ENCODE measurements at regions not wholly inside any gene's neighbourhood (a gene's known extent, or its start where the extent isn't known, plus 50 kb on each side); places are given as distances from the start of the nearest gene placed in this dataset.

DNA sequence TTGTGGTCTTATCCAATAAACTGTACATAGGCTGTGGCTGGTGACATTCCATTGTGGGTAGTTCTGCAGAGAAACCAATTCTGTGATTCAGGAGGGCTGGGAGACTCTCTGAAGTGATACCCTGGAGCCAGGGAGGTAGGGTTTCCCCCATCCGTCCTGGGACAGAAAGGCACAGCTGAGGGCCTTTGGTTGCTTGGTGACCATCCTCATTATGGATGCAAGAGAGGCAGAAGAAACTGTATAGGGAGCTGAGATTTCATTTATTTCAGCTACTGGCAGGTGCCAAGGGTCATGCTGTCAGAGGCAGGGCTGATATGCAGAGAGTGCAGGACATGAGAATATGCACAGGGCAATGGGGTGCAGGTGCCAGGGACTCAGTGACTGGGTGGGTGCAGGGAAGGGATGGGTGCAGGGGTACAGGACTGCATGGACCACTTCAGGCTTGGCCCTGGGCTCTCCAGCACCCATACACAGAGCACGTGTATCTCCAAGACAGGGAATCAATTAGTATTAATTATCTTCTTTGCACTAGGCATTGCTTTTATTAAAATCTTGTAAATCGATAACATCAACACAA, 236.5 kb downstream of the ICE1 start:
- no peak for DNase-seq

DNA sequence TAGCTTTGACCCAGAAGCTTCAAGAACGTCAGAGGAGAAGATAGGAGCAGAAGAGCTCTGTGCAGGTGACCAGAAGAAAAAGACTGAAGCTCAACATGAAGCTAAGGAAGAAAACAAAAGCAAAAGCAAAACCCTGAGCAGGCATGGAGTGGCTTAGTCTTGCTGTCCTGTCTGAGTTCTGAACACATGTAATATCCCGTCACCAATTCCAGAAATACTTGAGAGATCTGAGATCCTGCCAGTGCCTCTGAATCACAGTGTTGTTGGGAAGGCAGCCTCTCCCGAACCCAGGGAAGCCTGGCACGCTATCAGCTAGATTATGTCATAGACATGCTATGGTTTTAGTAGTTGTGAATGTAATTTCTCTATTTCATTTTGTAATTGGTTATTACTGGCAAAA, 235.7 kb downstream of the ICE1 start:
- DNase-seq: no peak

DNA sequence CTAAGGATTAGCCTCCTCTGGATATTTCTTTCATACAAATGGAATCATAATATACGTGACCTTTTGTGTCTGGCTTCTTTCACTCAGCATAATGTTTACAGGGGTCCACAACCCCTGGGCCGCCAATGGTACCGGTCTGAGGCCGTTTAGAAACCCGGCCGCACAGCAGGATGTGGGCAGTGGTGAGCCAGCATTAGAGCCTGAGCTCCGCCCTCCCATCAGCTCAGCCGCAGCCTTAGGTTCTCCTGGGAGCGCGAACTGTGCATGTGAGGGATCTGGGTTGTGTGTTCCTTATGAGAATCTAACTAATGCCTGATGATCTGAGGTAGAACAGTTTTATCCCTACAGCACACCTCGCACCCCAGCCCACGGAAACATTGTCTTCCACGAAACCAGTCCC, 229.7 kb downstream of the ICE1 start:
- DNase-seq: no peak

DNA sequence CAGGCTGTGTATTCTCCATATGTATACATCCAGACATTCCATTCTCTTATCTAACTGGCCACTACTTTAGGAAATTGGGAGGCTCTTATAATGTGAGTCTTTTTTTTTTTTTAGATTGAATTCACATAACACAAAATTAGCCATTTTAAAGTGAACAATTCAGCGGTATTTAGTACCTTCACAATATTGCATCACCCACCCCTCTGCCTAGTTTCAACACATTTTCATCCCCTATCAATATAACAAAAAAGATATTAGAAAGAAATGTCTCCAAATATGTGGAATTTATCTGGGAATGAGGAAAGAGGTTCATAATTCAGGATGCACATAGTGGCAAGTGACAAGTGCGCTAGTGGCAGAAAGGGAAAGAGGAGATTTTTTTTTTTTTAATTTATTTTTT, 228.5 kb downstream of the ICE1 start:
- DNase-seq: no peak

DNA sequence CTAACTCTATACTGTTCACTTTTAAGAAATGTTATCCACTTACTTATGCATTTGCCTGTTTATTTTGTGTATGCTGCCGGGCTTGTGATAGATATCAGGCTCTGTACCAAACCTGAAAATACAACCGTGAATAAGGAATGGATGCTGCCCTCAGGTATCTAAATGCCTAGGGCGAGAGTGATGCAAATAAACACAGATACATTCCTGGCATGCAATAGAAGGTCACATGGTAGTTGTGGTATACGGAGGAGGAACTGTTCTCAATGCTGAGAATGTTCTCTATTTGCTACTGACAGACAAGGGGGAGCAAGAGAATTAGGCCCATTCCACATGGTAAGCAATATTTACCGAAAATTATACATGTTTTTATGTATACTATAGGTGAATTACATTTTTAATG, 227.8 kb downstream of the ICE1 start:
- DNase-seq: no peak

DNA sequence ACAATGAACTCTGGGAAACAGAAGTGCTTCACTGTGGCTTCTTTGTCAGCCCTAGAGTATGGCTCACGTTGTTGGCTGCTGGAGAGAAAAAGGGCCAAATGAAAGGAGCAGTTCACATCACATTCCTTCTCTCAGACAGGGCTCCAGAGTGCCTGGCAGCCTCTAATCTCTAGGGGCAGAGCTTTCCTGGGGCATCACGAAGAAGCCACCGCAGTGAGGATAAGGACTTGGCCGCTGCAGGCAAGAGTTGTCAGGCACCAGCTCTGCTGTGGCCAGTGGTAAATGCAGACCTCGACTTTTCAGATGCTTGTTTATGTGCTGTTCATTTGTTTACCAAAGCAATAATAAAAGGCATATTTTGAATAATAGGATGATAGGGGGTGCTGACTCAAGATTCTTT, 227.2 kb downstream of the ICE1 start:
- no peak for DNase-seq

DNA sequence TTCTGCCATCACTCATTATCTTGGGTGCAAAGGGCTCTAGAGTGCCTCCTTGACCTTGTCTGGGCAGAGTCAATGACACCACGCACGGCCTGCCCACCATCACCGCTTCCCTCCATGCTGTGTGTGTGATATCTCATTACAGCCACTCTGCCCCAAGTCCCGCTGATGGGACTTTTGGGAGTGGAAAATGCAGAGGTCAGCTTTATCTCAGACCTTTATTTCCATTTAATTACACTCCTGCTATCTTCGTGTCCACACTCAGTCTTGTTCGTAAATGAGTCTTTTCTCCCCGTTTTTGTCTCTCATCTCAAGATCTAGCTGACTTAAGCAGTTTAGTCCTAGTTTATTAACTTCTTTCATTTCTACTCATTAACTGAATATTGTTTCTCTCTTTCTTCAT, 226.2 kb downstream of the ICE1 start:
- DNase-seq: no peak

DNA sequence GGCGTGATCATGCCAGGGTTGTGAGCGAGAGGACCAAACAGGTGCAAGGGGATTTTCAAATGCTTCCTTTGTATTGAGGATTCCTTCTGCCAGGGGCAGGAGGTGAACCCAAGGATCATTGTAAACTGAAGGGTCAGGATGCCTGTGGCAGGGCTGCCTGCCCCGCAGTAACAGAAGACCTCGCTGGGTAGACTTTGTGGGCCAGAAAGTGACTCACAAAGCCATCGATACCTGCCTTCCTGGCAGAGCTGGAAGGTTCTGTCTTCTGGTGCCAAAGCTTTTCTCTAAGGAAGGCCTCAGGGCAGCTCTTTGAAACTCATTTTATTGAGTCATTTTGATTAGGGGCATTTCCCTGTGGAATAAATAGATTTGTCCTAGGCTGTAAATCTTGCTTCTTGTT, 223.4 kb downstream of the ICE1 start:
- no peak for DNase-seq

DNA sequence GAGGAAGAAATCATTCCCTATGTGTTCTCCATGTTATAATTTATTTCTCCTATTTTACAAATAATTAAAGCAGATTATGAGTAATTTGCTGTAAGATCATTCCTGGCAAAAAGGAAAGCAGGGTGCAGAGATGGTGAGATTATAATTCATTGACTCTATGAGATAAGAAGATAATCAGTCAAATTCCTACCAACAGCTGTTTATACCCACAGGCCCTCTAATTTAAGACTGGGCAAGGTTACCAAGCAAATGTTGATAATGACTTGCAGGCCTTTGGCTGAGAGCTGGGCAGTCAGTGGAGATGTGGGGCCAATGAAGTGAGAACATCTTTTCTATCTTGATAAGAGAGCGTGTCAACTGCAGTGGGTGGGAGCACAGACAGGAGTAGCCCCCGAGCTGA, 222.7 kb downstream of the ICE1 start:
- no peak for DNase-seq

DNA sequence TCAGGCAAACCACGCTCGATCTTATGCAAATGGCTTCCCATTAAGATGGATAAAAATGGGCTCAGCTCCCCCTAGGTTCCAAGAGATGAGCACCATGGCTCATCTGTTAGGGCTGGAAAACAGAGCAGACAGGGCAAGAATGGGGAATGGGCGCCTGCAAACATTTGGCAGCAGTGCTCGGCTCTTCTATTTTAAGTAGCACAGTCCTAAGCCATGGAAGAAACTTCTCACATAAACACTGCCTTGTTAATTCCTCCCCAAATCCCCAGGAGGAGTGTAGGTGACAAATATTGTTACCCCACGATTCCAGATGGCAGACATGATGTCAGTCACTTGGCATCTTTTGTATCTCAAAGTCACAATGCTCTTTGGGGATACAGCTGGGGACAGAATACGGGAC, 221.8 kb downstream of the ICE1 start:
- no peak for DNase-seq

DNA sequence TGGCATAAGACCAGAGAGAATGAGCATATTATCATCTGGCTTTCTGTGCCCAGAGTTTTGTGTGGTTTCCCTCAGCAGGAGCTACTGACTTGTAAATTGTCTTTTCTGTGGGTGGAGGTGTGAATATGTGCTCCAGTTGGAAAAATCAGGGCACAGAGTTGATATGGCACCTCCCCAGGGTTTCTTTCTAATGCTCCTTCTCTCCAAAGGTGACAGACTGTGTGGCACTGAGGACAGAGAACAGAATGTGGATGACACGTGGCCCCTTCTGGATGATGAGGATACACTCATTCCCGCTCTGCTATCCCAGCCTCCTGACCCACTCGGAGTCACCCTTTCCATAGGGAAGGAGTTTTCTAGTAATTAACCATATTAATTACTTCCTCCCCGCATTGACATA, 221.0 kb downstream of the ICE1 start:
- DNase-seq: no peak

DNA sequence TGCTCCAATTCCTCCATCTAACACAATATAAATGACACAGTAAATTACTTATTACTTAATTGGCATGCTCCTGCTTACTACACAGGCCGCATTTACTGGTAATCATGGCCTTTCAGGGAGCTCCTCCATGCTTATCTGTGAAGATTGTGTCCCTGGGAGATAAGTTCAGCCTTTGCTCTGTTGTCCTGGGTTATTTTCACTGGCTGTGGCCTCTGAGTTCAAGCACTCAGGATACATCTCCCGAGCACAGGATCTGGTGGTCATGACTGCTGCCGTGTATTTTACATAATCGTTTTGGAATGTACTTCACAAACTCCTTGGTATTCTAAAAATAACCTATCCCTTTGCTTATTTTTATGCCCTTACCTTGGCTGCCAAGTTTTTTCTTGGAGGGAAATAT, 215.7 kb downstream of the ICE1 start:
- DNase-seq: no peak

DNA sequence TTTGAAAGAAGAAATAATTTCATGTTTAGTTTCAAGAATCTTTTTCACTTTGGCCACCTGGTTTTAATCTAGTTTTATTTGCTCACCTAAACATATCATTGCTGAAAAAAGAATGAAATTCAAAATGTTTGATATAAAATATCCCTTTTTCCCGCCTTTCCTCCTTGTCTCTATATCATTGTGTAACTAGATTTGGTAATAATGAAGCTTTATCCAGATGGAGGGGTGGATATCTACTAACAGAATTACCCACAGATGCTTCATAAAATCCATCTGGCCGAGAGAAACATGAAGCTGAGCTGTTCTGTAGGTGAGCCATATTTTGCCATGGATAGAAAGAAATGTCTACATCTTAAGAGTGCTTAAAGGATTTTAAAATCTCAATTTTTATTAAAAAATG, 214.7 kb downstream of the ICE1 start:
- no peak for DNase-seq

DNA sequence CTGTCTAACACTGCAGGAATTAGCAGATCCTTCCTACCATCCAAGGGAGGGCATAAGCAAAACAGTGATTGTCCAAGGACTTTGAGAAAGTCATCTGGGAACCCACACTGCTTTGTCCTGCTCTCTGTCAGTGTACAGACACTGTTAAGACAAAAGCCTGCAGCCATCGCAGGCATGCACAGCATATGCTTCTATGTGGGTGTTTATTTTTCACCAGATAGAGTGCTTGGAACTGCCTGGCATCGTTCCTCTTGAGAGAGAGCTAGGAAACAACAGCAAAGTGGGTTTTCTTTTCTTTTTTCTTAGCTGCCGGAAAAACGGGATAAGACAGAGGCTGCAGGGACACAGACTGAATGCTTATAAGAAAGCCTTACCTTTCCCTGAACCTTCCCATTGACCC, 212.3 kb downstream of the ICE1 start:
- DNase-seq: no peak

DNA sequence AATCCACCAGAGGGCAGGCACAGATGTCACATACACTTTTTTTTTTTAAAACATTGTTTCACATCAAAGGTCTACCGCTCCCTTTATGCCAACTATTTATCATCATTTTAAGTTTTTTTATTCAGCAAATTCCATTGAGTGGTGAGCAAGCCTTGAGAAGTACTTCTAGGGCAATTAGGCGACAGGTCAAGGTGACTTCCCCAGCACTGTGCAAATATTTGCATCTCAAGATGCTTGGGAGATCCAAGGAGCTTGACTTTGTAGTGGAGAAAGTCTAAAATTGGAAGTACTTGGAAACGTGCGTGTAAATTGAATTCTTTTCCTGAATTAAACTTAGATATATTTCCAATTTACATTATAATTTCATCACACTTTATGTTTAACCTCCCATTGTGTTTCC, 211.1 kb downstream of the ICE1 start:
- DNase-seq: no peak

DNA sequence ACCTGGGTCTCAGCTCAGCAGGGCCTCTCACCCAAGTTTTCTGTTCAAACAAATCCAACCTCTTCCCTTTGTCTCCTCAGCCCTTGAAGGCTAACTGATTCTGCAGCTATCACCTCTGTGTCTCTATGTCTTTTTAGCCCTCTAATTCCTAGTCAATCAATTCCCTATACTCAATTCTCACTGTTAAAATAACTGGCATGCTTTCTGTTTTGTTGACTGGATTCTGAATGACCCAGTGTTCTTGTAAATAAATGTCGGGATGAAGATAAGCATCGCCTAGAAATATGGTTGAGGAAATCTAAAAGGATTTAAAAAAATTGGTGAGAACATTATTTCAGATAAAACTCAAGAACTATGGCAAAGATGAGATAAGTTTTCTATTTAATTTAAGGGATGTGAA, 210.2 kb downstream of the ICE1 start:
- no peak for DNase-seq

DNA sequence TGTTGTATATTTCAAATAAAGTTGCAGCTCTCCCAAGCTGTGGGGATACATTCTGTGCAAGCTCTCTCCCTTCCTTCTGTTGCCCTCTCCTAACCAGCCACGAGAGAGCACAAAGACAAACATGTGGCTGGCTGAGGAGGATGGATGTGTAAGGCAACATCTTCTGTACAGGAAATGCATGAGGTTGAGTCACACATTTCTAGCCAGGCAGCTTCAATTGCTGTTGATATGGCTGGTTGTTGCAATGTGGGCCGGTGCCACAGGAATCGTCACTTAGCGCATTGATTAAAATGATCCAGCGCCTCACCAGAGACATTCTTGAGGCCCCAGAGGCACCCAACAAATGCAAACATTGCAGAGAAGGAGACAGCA, 207.1 kb downstream of the ICE1 start:
- no peak for DNase-seq

DNA sequence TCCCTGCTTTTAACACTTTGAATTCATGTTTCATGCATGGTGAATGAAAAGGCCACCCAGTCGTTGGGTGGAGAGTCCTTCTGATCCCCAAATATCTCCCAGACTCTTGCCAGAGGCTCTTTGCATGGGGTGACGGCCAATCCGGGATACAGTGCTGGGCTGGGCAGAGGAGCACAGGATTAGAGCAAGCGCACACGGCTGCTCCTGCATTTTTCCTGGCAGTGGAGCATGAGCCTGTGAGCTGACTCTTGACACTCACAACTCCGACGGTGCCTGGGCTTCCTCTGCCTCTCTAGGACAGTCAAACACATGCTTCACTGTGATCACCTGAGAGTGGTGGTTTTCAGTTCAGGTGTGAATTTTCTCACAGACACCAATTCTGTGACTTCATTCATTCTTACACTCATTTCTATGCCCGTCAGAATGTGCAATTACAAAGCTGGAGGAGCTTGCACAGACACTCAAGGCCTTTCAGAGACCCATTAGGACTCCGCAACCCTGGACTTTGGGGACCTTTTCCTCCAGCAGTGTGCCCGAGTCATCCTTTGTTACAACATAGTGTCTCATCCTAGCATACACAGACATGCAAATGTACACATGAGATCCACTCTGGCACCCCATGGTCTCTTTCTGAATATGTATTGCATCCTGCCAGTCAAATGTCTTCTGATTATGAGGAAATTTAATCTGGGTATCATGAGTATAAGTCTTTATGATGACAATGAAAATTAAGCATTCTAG, 206.6 kb downstream of the ICE1 start:
- DNase-seq: no peak

DNA sequence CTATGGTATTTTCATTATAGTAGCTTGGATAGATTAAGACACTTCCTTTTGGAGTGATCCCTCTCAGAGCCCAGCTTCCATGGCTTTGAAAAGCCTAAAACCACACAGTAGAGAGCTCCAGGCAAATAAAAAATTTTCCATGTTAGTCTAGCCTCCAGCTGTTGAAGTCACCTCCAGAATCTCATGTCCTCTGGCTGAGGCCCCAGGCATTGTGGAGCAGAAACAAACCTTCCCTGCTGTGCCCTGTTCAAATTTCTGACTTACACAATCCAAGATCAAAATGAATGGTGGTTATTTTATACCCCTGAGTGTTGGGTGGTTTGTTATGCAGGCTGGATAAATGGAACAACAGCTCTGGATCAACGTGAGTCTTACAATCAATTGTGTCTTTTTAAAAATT, 203.9 kb downstream of the ICE1 start:
- no peak for DNase-seq

DNA sequence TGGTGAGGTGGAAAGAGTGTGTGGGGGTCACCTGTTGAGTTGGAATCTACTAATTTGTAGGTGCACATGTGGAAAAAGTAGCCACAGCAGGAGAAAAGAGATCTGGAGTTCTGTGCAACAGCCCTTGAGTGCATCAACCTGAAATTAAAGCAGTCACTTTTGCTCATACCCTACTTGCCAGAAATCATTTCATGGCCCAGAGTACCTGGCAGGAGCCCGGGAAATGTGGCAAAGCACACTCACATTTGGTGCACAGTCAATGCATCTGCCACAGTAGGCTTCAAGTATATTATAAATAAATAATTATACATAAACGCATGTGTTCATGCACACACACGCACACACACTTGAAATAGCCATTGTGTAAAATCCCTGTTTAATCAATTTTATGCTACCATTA, 203.0 kb downstream of the ICE1 start:
- DNase-seq: no peak

DNA sequence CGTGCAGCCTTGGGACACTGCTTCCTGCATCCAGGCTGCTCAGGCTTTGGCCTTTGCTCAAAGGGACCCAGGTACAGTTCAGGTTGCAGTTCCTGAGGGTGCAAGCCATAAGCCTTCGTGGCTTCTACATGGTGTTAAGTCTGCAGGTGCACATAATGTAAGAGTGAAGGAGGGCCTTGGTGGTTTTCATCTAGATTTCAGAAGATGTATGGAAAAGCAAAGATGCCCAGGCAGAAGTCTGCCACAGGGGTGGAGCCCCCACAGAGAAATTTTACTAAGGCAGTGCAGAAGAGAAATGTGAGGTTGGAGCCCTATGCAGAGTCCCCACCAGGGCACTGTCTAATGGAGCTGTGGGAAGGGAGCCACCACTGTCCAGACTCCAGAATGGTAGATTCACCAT, 200.9 kb downstream of the ICE1 start:
- no peak for DNase-seq

DNA sequence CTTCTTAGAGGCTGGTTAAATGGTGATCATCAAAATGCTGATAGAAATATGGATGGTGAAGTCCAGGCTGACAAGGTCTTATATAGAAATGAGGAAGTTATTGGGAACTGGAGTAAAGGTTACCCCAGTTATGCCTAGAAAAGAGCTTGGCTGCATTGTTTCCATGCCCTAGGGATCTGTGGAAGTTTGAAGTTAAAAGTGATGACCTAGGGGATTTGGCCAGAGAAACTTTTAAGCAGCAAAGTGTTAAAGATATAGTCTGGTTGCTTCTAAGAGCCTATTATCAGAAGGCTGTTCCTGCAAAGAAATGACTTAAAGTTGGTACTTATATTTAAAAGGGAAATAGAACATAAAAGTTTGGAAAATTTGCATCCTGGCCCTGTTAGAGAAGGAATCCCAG, 200.3 kb downstream of the ICE1 start:
- no peak for DNase-seq

DNA sequence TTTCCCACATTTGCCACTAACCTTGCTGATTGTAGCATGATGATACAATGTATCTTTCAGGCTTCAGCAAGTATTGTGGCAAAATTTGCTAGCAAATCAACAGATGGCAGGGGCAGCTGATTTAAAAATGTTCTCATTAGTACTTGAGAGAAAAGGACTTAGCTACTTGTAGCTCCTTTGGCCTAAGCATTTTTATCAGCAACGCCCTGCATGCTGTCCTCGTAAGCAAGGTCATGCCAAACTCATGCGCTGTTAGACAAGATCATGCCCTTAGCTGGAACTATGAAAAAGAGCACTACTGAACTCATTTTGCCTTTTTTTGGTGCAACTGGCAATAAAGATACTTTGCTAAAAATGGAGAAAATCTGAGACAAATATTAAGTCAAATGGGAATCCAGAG, 197.1 kb downstream of the ICE1 start:
- no peak for DNase-seq

DNA sequence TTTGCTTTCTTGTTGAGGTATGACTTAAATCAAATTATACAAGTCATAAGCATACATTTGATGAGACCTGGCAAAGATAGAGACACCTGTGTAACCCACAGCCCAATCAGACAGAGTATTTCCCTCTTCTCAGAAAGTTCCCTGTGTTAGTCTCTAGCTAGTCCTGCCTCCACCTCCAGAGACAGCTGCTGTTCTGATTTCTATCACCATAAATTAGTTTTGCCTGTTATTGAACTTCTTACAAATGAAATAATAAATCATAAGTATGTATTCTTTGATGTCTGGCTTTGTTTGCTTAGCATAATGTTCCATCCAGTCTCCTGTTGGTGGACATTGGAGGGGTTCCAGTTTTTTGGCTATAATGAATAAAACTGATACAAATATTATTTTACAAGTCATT, 194.5 kb downstream of the ICE1 start:
- no peak for DNase-seq

DNA sequence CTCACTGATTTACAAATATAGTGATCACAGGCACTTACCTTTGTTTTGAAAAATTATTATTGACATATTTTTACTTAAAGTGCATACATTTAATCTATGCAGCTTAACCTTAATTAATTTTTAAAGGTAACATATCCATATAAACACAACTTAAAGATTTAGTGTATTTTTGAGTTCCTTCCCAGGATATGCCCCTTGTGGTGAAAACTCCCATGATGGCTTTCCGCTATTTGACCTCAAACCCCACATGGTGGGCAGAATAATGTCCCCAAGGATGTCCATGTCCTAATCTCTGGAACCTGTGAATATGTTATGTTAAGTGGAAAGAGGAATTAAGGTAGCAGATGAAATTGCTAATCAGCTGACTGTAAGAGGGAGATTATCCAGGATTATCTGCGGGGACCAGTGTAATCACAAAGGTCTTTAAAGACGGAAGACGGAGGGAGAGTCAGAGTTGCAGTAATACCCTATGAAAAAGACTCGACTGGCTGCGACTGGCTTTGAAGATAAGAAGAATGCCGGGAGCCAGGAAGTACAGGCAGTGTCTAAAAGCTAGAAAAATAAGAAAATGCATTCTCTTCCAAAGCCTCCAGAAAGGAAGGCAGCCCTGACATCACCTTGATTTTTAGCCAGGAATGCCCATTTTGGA, 193.9 kb downstream of the ICE1 start:
- DNase-seq: no peak
